ENCODE measurements at regions not wholly inside any gene's neighbourhood (a gene's known extent, or its start where the extent isn't known, plus 50 kb on each side); places are given as distances from the start of the nearest gene placed in this dataset.

DNA sequence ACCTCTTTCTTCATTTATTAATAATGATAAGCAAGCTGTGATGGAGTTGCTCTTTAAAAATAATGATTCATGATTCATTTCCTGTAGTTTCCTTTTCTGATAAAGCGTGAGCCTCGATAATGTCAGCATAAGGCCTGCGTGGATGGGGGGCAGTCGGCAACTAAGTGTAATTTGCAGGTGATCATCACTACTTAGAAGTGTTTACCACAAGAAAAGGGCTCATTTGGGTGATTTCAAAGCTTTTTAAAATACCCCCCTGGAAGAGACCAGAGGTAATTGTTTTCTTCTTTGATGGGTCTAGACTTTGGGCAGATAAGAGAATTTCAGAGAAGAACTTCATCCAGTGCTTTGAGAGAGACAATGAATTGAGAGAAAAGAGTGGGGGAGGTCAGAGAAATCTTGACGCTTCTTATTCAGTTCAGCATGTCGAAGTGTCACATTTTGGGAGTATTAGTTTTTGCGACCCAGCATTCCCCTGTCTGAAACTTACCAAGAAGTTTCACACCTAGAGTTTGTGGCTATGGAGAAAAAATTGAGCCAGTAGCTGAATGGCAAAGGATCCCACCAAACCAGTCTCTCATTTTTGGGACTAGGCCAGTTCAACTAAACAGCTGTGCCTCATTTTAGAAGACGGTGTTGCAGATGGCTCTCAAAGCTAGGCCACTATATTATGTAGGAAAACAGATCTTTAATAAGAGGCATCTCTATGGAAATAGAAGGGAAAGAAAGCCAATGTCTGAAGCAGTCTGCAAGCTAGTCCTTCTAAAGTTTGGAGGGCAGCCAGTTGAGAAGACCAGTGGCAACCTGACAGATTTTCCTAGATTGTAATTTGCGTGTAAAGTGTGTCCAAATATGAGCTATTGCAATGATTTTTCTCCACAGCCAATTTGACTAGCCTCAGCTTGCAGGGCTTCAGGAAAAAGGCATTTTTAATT, 171.0 kb upstream of the PPP1R2C start:
- TF ChIP-seq, protein P1, sequence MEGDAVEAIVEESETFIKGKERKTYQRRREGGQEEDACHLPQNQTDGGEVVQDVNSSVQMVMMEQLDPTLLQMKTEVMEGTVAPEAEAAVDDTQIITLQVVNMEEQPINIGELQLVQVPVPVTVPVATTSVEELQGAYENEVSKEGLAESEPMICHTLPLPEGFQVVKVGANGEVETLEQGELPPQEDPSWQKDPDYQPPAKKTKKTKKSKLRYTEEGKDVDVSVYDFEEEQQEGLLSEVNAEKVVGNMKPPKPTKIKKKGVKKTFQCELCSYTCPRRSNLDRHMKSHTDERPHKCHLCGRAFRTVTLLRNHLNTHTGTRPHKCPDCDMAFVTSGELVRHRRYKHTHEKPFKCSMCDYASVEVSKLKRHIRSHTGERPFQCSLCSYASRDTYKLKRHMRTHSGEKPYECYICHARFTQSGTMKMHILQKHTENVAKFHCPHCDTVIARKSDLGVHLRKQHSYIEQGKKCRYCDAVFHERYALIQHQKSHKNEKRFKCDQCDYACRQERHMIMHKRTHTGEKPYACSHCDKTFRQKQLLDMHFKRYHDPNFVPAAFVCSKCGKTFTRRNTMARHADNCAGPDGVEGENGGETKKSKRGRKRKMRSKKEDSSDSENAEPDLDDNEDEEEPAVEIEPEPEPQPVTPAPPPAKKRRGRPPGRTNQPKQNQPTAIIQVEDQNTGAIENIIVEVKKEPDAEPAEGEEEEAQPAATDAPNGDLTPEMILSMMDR (IDR thresholded peaks at IDR 0.05; ENCODE audit: low read depth, low read length, missing input control) = no peak
- TF ChIP-seq RAD21 (IDR thresholded peaks at IDR 0.05) = no peak
- TF ChIP-seq SP1 (IDR thresholded peaks at IDR 0.05) = no peak
- no peak for TF ChIP-seq TAF1 (conservative IDR thresholded peaks at IDR 0.05)
- TF ChIP-seq EGR1 (IDR thresholded peaks at IDR 0.05; ENCODE audit: low read depth in 2 of 2) = no peak
- TF ChIP-seq, protein P2, sequence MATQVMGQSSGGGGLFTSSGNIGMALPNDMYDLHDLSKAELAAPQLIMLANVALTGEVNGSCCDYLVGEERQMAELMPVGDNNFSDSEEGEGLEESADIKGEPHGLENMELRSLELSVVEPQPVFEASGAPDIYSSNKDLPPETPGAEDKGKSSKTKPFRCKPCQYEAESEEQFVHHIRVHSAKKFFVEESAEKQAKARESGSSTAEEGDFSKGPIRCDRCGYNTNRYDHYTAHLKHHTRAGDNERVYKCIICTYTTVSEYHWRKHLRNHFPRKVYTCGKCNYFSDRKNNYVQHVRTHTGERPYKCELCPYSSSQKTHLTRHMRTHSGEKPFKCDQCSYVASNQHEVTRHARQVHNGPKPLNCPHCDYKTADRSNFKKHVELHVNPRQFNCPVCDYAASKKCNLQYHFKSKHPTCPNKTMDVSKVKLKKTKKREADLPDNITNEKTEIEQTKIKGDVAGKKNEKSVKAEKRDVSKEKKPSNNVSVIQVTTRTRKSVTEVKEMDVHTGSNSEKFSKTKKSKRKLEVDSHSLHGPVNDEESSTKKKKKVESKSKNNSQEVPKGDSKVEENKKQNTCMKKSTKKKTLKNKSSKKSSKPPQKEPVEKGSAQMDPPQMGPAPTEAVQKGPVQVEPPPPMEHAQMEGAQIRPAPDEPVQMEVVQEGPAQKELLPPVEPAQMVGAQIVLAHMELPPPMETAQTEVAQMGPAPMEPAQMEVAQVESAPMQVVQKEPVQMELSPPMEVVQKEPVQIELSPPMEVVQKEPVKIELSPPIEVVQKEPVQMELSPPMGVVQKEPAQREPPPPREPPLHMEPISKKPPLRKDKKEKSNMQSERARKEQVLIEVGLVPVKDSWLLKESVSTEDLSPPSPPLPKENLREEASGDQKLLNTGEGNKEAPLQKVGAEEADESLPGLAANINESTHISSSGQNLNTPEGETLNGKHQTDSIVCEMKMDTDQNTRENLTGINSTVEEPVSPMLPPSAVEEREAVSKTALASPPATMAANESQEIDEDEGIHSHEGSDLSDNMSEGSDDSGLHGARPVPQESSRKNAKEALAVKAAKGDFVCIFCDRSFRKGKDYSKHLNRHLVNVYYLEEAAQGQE (IDR thresholded peaks at IDR 0.05) = no peak
- TF ChIP-seq YY1 (IDR thresholded peaks at IDR 0.05) = no peak
- no peak for TF ChIP-seq FOXA1 (IDR thresholded peaks at IDR 0.05)
- no peak for TF ChIP-seq NR2F2 (IDR thresholded peaks at IDR 0.05)
- TF ChIP-seq, protein P3, sequence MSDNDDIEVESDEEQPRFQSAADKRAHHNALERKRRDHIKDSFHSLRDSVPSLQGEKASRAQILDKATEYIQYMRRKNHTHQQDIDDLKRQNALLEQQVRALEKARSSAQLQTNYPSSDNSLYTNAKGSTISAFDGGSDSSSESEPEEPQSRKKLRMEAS (IDR thresholded peaks at IDR 0.05) = no peak

Data from liver (tissue), 3 donors.